NCI-H460 (cell line): ENCODE measurements at regions not wholly inside any gene's neighbourhood (a gene's known extent, or its start where the extent isn't known, plus 50 kb on each side); places are given as distances from the start of the nearest gene placed in this dataset.

Source experiments
- DNase-seq: peaks from one replicate; pipeline ENCODE4 v3.0.0-alpha.2; 2016; ENCODE audit warnings: low read depth; ENCODE audit errors: extremely low read depth

GRCh38 chrX:149992918-149993317 is 54.6 kb upstream of the EOLA2 start:
- DNase-seq, result no peak

- no peak for DNase-seq
These were observed 55.7 kb upstream of the EOLA2 start for GRCh38 chrX:149993989-149994388.

GRCh38 chrX:149996515-149996914 is 58.2 kb upstream of the EOLA2 start:
- DNase-seq, result no peak

GRCh38 chrX:150005027-150005426 is 66.7 kb upstream of the EOLA2 start:
- DNase-seq, result no peak

GRCh38 chrX:150007356-150007755 is 69.1 kb upstream of the EOLA2 start:
- no peak for DNase-seq

- DNase-seq, result no peak
These were observed 74.5 kb upstream of the EOLA2 start for GRCh38 chrX:150012647-150013381.

- DNase-seq, result no peak
These were observed 76.2 kb upstream of the EOLA2 start for GRCh38 chrX:150014525-150014924.

GRCh38 chrX:150017868-150018267 is 79.6 kb upstream of the EOLA2 start:
- no peak for DNase-seq

- no peak for DNase-seq
These were observed 80.7 kb upstream of the EOLA2 start for GRCh38 chrX:150018931-150019361.

- no peak for DNase-seq
These were observed 90.4 kb upstream of the EOLA2 start for GRCh38 chrX:150028692-150029091.

- DNase-seq, result peak; percentile 38
These were observed 94.5 kb upstream of the EOLA2 start for GRCh38 chrX:150032742-150033141.

- DNase-seq, result no peak
These were observed 96.5 kb upstream of the EOLA2 start for GRCh38 chrX:150034788-150035187.

- no peak for DNase-seq
These were observed 97.2 kb upstream of the EOLA2 start for GRCh38 chrX:150035531-150035930.

- DNase-seq, result peak; percentile 43
These were observed 97.9 kb upstream of the EOLA2 start for GRCh38 chrX:150036181-150036580.

- DNase-seq, result no peak
These were observed 98.3 kb upstream of the EOLA2 start for GRCh38 chrX:150036641-150037040.

- DNase-seq, result peak; percentile 26
These were observed 98.8 kb upstream of the EOLA2 start for GRCh38 chrX:150037041-150037440.

GRCh38 chrX:150038315-150038714 is 100.0 kb upstream of the EOLA2 start:
- DNase-seq, result peak; percentile 15

GRCh38 chrX:150038986-150039599 is 100.8 kb upstream of the EOLA2 start:
- DNase-seq, result peak; percentile 39

- DNase-seq, result no peak
These were observed 102.9 kb upstream of the EOLA2 start for GRCh38 chrX:150041208-150041607.

GRCh38 chrX:150044556-150044955 is 106.3 kb upstream of the EOLA2 start:
- DNase-seq, result no peak

- DNase-seq, result no peak
These were observed 109.5 kb upstream of the EOLA2 start for GRCh38 chrX:150047818-150048217.

GRCh38 chrX:150049647-150050046 is 111.4 kb upstream of the EOLA2 start:
- DNase-seq, result no peak
